ENCODE measurements at regions not wholly inside any gene's neighbourhood (a gene's known extent, or its start where the extent isn't known, plus 50 kb on each side); places are given as distances from the start of the nearest gene placed in this dataset.
"Not testable (repeated sequence)": the region's sequence is repeated elsewhere in the genome, so short reads cannot be mapped to it uniquely, and the experiment has no call there.

GRCh38 chr1:70556541-70556940, 145.5 kb downstream of the CTH start:
- no peak for DNase-seq

- no peak for DNase-seq
These were observed 156.1 kb downstream of the CTH start for GRCh38 chr1:70567167-70567566.

GRCh38 chr1:70571191-70571590, 160.1 kb downstream of the CTH start:
- no peak for DNase-seq

GRCh38 chr1:70573317-70573843, 162.3 kb downstream of the CTH start:
- no peak for DNase-seq

- no peak for DNase-seq
These were observed 170.6 kb downstream of the CTH start for GRCh38 chr1:70581661-70582060.

- no peak for DNase-seq
These were observed 172.5 kb downstream of the CTH start for GRCh38 chr1:70583522-70583921.

GRCh38 chr1:70586046-70586445, 175.0 kb downstream of the CTH start:
- DNase-seq, result no peak

- no peak for DNase-seq
These were observed 176.9 kb downstream of the CTH start for GRCh38 chr1:70587872-70588366.

- not testable (repeated sequence) for DNase-seq
These were observed 182.5 kb downstream of the CTH start for GRCh38 chr1:70593551-70593950.

- no peak for DNase-seq
These were observed 197.7 kb downstream of the CTH start for GRCh38 chr1:70608815-70609214.

- DNase-seq, result not testable (repeated sequence)
These were observed 199.1 kb downstream of the CTH start for GRCh38 chr1:70610164-70610563.

GRCh38 chr1:70616946-70617345, 205.9 kb downstream of the CTH start:
- DNase-seq, result no peak

- DNase-seq, result no peak
These were observed 206.7 kb downstream of the CTH start for GRCh38 chr1:70617728-70618127.

GRCh38 chr1:70627910-70628309, 216.8 kb downstream of the CTH start:
- no peak for DNase-seq

- DNase-seq, result no peak
These were observed 217.9 kb downstream of the CTH start for GRCh38 chr1:70628973-70629372.

GRCh38 chr1:70633004-70633403, 221.9 kb downstream of the CTH start:
- DNase-seq, result no peak

- no peak for DNase-seq
These were observed 224.8 kb downstream of the CTH start for GRCh38 chr1:70635868-70636267.

GRCh38 chr1:70641868-70642267, 230.8 kb downstream of the CTH start:
- no peak for DNase-seq

- DNase-seq, result no peak
These were observed 245.3 kb downstream of the CTH start for GRCh38 chr1:70656361-70656760.

GRCh38 chr1:70659891-70660290, 248.8 kb downstream of the CTH start:
- no peak for DNase-seq

- no peak for DNase-seq
These were observed 255.5 kb downstream of the CTH start for GRCh38 chr1:70666381-70667140.

- no peak for DNase-seq
These were observed 256.6 kb downstream of the CTH start for GRCh38 chr1:70667494-70668170.

GRCh38 chr1:70671006-70671405, 259.9 kb downstream of the CTH start:
- DNase-seq, result no peak

- DNase-seq, result no peak
These were observed 261.4 kb downstream of the CTH start for GRCh38 chr1:70672442-70672888.
